GM12878 (cell line): ENCODE measurements at regions not wholly inside any gene's neighbourhood (a gene's known extent, or its start where the extent isn't known, plus 50 kb on each side); places are given as distances from the start of the nearest gene placed in this dataset.

ENCODE experiments used
- ATAC-seq: fragments of 200-7000 bp; cut with Tn5 transposase; 3 replicates; pipeline ENCODE4 v1.9.1; 2020; ENCODE audit warnings: mild to moderate bottlenecking, moderate library complexity
- BruUV-seq: library from RNA; stranded (reverse); fragments of 400-500 nt; replicated peaks from 2 replicates; lab custom pipeline; 2021; lab: Mats Ljungman, UMichigan
- CTCF ChIA-PET: fragments of 300-600 bp; sonication (Branson Sonifier 250); formaldehyde crosslinking; extraction: SDS; loops from one replicate; lab custom pipeline; 2021; ENCODE audit warnings: inconsistent platforms; lab: Yijun Ruan, JAX
- POLR2A ChIA-PET: fragments of 350-600 bp; formaldehyde crosslinking; extraction: SDS; loops from one replicate; lab custom pipeline; 2021; ENCODE audit warnings: inconsistent platforms; lab: Charles Lee
- RAD21 ChIA-PET: fragments of 300-600 bp; sonication (Branson Sonifier 250); formaldehyde crosslinking; loops from one replicate; lab custom pipeline; 2023; ENCODE audit warnings: antibody characterized with exemption; ENCODE audit not compliant: unreplicated experiment; lab: Charles Lee
- SMC1A ChIA-PET: fragments of 300-600 bp; sonication (Branson Sonifier 250); formaldehyde crosslinking; loops from one replicate; lab custom pipeline; 2023; ENCODE audit not compliant: unreplicated experiment, uncharacterized antibody; lab: Charles Lee
- DNase-seq: peaks from one replicate; pipeline ENCODE4 v3.0.0-alpha.2; 2011; ENCODE audit warnings: low read depth, low spot score
- FAIRE-seq: peaks from 3 replicates; lab custom pipeline; 2011; peaks lifted over from hg19 to GRCh38; lab: Jason Lieb, UNC
- H2AFZ ChIP-seq: 2 replicates; pipeline ENCODE4 v1.6.0; 2011; ENCODE audit warnings: low read depth, low read length, control low read depth; ENCODE audit not compliant: control insufficient read depth
- H3K27ac ChIP-seq: 2 replicates; pipeline ENCODE4 v1.5.1; 2011; ENCODE audit warnings: control low read depth; ENCODE audit not compliant: control insufficient read depth, insufficient read depth
- H3K27me3 ChIP-seq, 2 experiments: replicated peaks in 1 of 2; 2 replicates each; pipeline versions ENCODE4 v1.6.0 to v1.6.1; 2011; ENCODE audit warnings: low read length in 1 of 2; ENCODE audit not compliant: control insufficient read depth in 2 of 2, insufficient read depth in 2 of 2
- H3K36me3 ChIP-seq, 2 experiments: 2 replicates each; pipeline ENCODE4 v1.5.1; 2011; ENCODE audit warnings: low read length in 1 of 2; ENCODE audit not compliant: control insufficient read depth in 2 of 2, insufficient read depth in 2 of 2
- H3K4me1 ChIP-seq: 2 replicates; pipeline ENCODE4 v1.6.1; 2011; ENCODE audit warnings: mild to moderate bottlenecking, low read length, moderate library complexity, mixed read lengths; ENCODE audit not compliant: control insufficient read depth, insufficient read depth
- H3K4me2 ChIP-seq: 2 replicates; pipeline ENCODE4 v1.6.0; 2011; ENCODE audit warnings: control low read depth; ENCODE audit not compliant: control insufficient read depth, insufficient read depth
- H3K4me3 ChIP-seq: fragments of 200-600 bp; sonication (generic); 2 replicates; pipeline ENCODE4 v1.5.1; 2016
- H3K79me2 ChIP-seq: 2 replicates; pipeline ENCODE4 v1.6.0; 2011; ENCODE audit warnings: low read length; ENCODE audit not compliant: control insufficient read depth, insufficient read depth
- H3K9ac ChIP-seq: 2 replicates; pipeline ENCODE4 v1.8.0; 2011; ENCODE audit warnings: low read length, control low read depth, mixed read lengths; ENCODE audit not compliant: control insufficient read depth, insufficient read depth
- H3K9me3 ChIP-seq: replicated peaks from 3 replicates; pipeline ENCODE4 v1.5.1; 2011; ENCODE audit warnings: mild to moderate bottlenecking, low read length; ENCODE audit not compliant: control insufficient read depth, insufficient read depth
- H4K20me1 ChIP-seq: 2 replicates; pipeline ENCODE4 v1.6.0; 2011; ENCODE audit not compliant: control insufficient read depth, insufficient read depth
- CHD2 ChIP-seq: IDR thresholded peaks from 2 replicates; pipeline ENCODE4 v1.6.1; 2011; ENCODE audit warnings: low read depth, low read length, improper control_type of control experiment, borderline replicate concordance
- CREB1 ChIP-seq: IDR thresholded peaks from 2 replicates; pipeline ENCODE4 v1.6.1; 2012; ENCODE audit warnings: low read depth, mild to moderate bottlenecking, inconsistent platforms
- MYB ChIP-seq: fragments of 150-350 bp; IDR thresholded peaks from 2 replicates; pipeline ENCODE4 v1.6.1; 2014; ENCODE audit warnings: mild to moderate bottlenecking, low read depth, low read length, borderline replicate concordance
- NFXL1 ChIP-seq: fragments of 450-650 bp; IDR thresholded peaks from 2 replicates; pipeline ENCODE4 v1.6.1; 2017; ENCODE audit warnings: antibody characterized with exemption, mild to moderate bottlenecking, borderline replicate concordance
- PAX8 ChIP-seq: fragments of 450-650 bp; IDR thresholded peaks from 2 replicates; pipeline ENCODE4 v1.6.1; 2017; ENCODE audit warnings: mild to moderate bottlenecking, moderate library complexity
- RAD51 ChIP-seq: fragments of 450-650 bp; IDR thresholded peaks from 2 replicates; pipeline ENCODE4 v1.6.1; 2016; ENCODE audit warnings: moderate library complexity, mild to moderate bottlenecking, inconsistent platforms
- TCF12 ChIP-seq: IDR thresholded peaks from 2 replicates; pipeline ENCODE4 v1.6.1; 2011; ENCODE audit warnings: low read depth, mild to moderate bottlenecking, low read length
- WRNIP1 ChIP-seq: IDR thresholded peaks from 2 replicates; pipeline ENCODE4 v1.6.1; 2011; ENCODE audit warnings: low read depth, low read length, improper control_type of control experiment, borderline replicate concordance
- WGBS: methylation state at CpG from one replicate; pipeline ENCODE4 v1.1.6; 2016; ENCODE audit warnings: low lambda C conversion rate; ENCODE audit not compliant: insufficient replicate concordance, insufficient coverage; ENCODE audit errors: missing lambda C conversion rate; 5-methylcytosine and 5-hydroxymethylcytosine counted together
- in situ Hi-C: fragments of 300-500 bp; cut with MboI; formaldehyde crosslinking; loops from 9 replicates; pipeline ENCODE4 v1.14.3; 2018; ENCODE audit warnings: mixed read lengths
- intact Hi-C: fragments of 100-400 bp; cut with micrococcal nuclease; formaldehyde crosslinking; loops from one replicate; pipeline ENCODE4 v1.14.2; 2022; ENCODE audit not compliant: unreplicated experiment
- TF ChIP-seq, protein P1 (sequence below): IDR thresholded peaks from 2 replicates; pipeline ENCODE4 v1.6.1; 2011; ENCODE audit warnings: mild to moderate bottlenecking, low read depth, low read length, moderate library complexity; ENCODE audit not compliant: insufficient replicate concordance
- TF ChIP-seq, protein P2 (sequence below): IDR thresholded peaks from 2 replicates; pipeline ENCODE4 v1.6.1; 2012; ENCODE audit warnings: improper control_type of control experiment, low read depth, low read length; ENCODE audit not compliant: insufficient replicate concordance
- TF ChIP-seq, protein P3 (sequence below): fragments of 450-650 bp; conservative IDR thresholded peaks from 2 replicates; pipeline ENCODE4 v1.6.1; 2017; ENCODE audit warnings: mild to moderate bottlenecking, moderate library complexity

DNA sequence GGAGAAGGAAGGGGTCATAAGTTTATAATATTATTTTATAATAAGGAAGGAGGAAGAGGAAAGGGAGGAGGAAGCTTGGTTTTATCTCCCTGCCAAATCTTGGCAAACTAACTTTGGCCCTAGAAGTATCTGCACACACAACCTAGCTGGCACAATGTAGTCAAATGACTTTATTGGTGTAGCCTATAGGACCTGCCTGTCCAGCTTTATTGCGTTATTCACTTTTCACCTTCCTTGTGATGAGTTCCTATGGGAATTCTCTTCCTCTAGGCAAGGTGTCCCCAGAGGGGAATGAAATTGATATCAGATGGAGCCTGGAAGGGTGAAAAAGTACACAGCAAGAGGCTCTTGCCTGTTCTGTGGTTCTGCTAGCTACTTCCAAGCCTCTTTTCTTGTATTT, 111.2 kb upstream of the SLC25A36 start:
- ChIA-PET RAD21 (no interaction called here), POLR2A (no interaction called here), SMC1A (interaction anchor here (0.9 to 1.3 kb wide), 3 partner anchors 12 to 21 kb away, joined by 3 to 4 read pairs (median 3); no protein-coding TSS in a partner anchor), CTCF (interaction anchor here (1.4 kb wide), 1 partner anchor 77 kb away, joined by 3 read pairs; no protein-coding TSS in a partner anchor)
- H3K4me3 ChIP-seq: no peak overlapping the region
- H3K4me2 ChIP-seq: no peak overlapping the region
- no peak for ATAC-seq
- BruUV-seq: no TSS peak
- WGBS: 38% methylated on average over 1 of the region's 1 CpG
- H2AFZ ChIP-seq: no peak overlapping the region
- no peaks in the 10 kb centered on the region; a peak in 1 of 4 replicates for H3K27me3 ChIP-seq
- no peak for TF ChIP-seq PAX8
- TF ChIP-seq, protein P1, sequence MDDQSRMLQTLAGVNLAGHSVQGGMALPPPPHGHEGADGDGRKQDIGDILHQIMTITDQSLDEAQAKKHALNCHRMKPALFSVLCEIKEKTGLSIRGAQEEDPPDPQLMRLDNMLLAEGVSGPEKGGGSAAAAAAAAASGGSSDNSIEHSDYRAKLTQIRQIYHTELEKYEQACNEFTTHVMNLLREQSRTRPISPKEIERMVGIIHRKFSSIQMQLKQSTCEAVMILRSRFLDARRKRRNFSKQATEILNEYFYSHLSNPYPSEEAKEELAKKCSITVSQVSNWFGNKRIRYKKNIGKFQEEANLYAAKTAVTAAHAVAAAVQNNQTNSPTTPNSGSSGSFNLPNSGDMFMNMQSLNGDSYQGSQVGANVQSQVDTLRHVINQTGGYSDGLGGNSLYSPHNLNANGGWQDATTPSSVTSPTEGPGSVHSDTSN: no peak
- no peak for TF ChIP-seq NFXL1
- TF ChIP-seq CHD2: no peak
- TF ChIP-seq, protein P2, sequence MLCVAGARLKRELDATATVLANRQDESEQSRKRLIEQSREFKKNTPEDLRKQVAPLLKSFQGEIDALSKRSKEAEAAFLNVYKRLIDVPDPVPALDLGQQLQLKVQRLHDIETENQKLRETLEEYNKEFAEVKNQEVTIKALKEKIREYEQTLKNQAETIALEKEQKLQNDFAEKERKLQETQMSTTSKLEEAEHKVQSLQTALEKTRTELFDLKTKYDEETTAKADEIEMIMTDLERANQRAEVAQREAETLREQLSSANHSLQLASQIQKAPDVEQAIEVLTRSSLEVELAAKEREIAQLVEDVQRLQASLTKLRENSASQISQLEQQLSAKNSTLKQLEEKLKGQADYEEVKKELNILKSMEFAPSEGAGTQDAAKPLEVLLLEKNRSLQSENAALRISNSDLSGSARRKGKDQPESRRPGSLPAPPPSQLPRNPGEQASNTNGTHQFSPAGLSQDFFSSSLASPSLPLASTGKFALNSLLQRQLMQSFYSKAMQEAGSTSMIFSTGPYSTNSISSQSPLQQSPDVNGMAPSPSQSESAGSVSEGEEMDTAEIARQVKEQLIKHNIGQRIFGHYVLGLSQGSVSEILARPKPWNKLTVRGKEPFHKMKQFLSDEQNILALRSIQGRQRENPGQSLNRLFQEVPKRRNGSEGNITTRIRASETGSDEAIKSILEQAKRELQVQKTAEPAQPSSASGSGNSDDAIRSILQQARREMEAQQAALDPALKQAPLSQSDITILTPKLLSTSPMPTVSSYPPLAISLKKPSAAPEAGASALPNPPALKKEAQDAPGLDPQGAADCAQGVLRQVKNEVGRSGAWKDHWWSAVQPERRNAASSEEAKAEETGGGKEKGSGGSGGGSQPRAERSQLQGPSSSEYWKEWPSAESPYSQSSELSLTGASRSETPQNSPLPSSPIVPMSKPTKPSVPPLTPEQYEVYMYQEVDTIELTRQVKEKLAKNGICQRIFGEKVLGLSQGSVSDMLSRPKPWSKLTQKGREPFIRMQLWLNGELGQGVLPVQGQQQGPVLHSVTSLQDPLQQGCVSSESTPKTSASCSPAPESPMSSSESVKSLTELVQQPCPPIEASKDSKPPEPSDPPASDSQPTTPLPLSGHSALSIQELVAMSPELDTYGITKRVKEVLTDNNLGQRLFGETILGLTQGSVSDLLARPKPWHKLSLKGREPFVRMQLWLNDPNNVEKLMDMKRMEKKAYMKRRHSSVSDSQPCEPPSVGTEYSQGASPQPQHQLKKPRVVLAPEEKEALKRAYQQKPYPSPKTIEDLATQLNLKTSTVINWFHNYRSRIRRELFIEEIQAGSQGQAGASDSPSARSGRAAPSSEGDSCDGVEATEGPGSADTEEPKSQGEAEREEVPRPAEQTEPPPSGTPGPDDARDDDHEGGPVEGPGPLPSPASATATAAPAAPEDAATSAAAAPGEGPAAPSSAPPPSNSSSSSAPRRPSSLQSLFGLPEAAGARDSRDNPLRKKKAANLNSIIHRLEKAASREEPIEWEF: no peak
- no peak for TF ChIP-seq RAD51
- TF ChIP-seq, protein P3, sequence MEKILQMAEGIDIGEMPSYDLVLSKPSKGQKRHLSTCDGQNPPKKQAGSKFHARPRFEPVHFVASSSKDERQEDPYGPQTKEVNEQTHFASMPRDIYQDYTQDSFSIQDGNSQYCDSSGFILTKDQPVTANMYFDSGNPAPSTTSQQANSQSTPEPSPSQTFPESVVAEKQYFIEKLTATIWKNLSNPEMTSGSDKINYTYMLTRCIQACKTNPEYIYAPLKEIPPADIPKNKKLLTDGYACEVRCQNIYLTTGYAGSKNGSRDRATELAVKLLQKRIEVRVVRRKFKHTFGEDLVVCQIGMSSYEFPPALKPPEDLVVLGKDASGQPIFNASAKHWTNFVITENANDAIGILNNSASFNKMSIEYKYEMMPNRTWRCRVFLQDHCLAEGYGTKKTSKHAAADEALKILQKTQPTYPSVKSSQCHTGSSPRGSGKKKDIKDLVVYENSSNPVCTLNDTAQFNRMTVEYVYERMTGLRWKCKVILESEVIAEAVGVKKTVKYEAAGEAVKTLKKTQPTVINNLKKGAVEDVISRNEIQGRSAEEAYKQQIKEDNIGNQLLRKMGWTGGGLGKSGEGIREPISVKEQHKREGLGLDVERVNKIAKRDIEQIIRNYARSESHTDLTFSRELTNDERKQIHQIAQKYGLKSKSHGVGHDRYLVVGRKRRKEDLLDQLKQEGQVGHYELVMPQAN: no peak
- TF ChIP-seq TCF12: no peak
- TF ChIP-seq MYB: no peak
- TF ChIP-seq CREB1: no peak
- TF ChIP-seq WRNIP1: no peak
- no peak for DNase-seq
- H3K9ac ChIP-seq: no peak overlapping the region
- no peaks in the 10 kb centered on the region for H3K36me3 ChIP-seq
- H3K79me2 ChIP-seq: no peaks in the 10 kb centered on the region
- H3K27ac ChIP-seq: no peak overlapping the region
- no peaks in the 10 kb centered on the region for H4K20me1 ChIP-seq
- intact Hi-C loops: no loop called here
- in situ Hi-C loops: no loop called here
- no peaks in the 10 kb centered on the region for H3K9me3 ChIP-seq
- no peaks in the 10 kb centered on the region for H3K4me1 ChIP-seq
- no peak for FAIRE-seq
